HEK293T (cell line): ENCODE measurements at regions not wholly inside any gene's neighbourhood (a gene's known extent, or its start where the extent isn't known, plus 50 kb on each side); places are given as distances from the start of the nearest gene placed in this dataset.

Source experiments
- ARNT ChIP-seq: fragments of 450-650 bp; IDR thresholded peaks from 2 replicates; pipeline ENCODE4 v1.6.1; 2017; ENCODE audit warnings: mild to moderate bottlenecking
- FOXM1 ChIP-seq: fragments of 450-650 bp; IDR thresholded peaks from 2 replicates; pipeline ENCODE4 v1.6.1; 2017; ENCODE audit warnings: mild to moderate bottlenecking, borderline replicate concordance

- TF ChIP-seq ARNT (no peak), FOXM1 (no peak)
Measured at GRCh38 chr3:164845739-164846138, 232.6 kb downstream of the SI start.
